Uterus (tissue), 2 donors: ENCODE measurements at regions not wholly inside any gene's neighbourhood (a gene's known extent, or its start where the extent isn't known, plus 50 kb on each side); places are given as distances from the start of the nearest gene placed in this dataset.

Experiments used
- POLR2A ChIP-seq, 2 donors: fragments of 450-650 bp; IDR thresholded peaks; one replicate each; pipeline ENCODE4 v1.6.1; 2016; ENCODE audit warnings: antibody characterized with exemption in 2 of 2, mild to moderate bottlenecking in 1 of 2, moderate library complexity in 1 of 2
- TF ChIP-seq, protein P1 (sequence below), 4 experiments: fragments of 200-600 bp in 2 of 4; fragments of 450-650 bp in 2 of 4; sonication (generic) in 2 of 4; IDR thresholded peaks; one replicate each; pipeline ENCODE4 v1.5.1; 2016 to 2019; ENCODE audit warnings: antibody characterized with exemption in 4 of 4, mild to moderate bottlenecking in 2 of 4, moderate library complexity in 1 of 4

DNA sequence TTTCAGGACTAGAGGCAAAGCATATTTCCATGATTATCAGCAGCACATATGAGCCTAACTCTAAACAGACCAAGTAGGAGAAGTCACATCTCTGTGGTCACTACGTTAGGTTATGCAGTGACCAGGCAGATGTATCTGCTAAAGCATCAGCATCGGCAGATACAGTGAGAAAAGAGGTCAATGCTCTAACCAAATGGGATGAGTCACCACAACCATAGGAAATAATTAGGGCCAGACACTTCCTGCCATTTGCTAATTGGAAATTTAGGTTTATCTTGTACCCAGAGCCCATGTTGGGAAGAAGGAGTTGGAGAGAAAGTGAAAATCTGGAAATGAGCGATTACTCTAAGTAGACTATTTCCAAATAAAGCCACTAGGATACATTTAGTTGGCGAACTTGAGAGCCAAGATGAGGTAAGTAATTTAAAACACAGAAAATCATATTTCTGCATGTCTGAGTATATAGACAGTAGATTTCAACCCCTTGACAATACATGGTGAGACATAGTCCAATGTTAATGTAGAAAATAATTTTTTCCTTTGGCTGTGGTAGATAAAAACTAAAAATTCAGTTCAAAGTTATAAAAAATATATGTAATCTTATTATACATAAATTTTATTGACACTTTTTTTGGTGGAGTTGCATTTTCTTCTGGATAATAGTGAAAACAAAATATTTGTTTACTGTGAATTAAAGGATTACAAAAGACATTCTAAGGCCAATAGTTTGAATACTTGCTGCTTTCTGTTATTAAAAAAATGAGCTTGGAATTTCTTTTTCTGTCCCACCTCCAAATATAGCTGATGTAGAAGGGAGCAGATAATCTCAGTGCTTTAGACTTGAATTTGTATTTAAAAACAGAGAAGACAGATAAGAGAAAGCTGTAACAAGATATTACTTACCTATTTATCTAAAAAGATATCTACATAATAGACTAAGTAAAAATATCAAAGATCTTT lies 104.4 kb upstream of the CSNK1A1L start:
- TF ChIP-seq, protein P1, sequence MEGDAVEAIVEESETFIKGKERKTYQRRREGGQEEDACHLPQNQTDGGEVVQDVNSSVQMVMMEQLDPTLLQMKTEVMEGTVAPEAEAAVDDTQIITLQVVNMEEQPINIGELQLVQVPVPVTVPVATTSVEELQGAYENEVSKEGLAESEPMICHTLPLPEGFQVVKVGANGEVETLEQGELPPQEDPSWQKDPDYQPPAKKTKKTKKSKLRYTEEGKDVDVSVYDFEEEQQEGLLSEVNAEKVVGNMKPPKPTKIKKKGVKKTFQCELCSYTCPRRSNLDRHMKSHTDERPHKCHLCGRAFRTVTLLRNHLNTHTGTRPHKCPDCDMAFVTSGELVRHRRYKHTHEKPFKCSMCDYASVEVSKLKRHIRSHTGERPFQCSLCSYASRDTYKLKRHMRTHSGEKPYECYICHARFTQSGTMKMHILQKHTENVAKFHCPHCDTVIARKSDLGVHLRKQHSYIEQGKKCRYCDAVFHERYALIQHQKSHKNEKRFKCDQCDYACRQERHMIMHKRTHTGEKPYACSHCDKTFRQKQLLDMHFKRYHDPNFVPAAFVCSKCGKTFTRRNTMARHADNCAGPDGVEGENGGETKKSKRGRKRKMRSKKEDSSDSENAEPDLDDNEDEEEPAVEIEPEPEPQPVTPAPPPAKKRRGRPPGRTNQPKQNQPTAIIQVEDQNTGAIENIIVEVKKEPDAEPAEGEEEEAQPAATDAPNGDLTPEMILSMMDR (IDR thresholded peaks at IDR 0.05) = no peak
- TF ChIP-seq POLR2A (IDR thresholded peaks at IDR 0.05) = no peak
